Glutamatergic neuron (in vitro differentiated cells): ENCODE measurements at regions not wholly inside any gene's neighbourhood (a gene's known extent, or its start where the extent isn't known, plus 50 kb on each side); places are given as distances from the start of the nearest gene placed in this dataset.
A peak's percentile ranks its signal among the peaks of the same experiment; 100 is the strongest.

Experiments
- DNase-seq: peaks from one replicate; pipeline ENCODE4 v3.0.0; 2022
- H3K27ac Mint-ChIP-seq: one replicate; pipeline ENCODE4 v1.8.0; 2020; ENCODE audit warnings: mild to moderate bottlenecking, mixed read lengths, inconsistent platforms; ENCODE audit not compliant: unreplicated experiment
- H3K27me3 Mint-ChIP-seq: one replicate; pipeline ENCODE4 v1.8.0; 2020; ENCODE audit warnings: mild to moderate bottlenecking, moderate library complexity, mixed read lengths, inconsistent platforms; ENCODE audit not compliant: unreplicated experiment
- H3K36me3 Mint-ChIP-seq: one replicate; pipeline ENCODE4 v1.8.0; 2020; ENCODE audit warnings: mild to moderate bottlenecking, mixed read lengths, inconsistent platforms; ENCODE audit not compliant: unreplicated experiment
- H3K4me1 Mint-ChIP-seq: one replicate; pipeline ENCODE4 v1.8.0; 2020; ENCODE audit warnings: mild to moderate bottlenecking, low read depth, mixed read lengths, inconsistent platforms; ENCODE audit not compliant: unreplicated experiment
- H3K4me3 Mint-ChIP-seq: one replicate; pipeline ENCODE4 v1.8.0; 2020; ENCODE audit warnings: mild to moderate bottlenecking, mixed read lengths, inconsistent platforms; ENCODE audit not compliant: unreplicated experiment
- H3K9me3 Mint-ChIP-seq: one replicate; pipeline ENCODE4 v1.8.0; 2020; ENCODE audit warnings: mild to moderate bottlenecking, moderate library complexity, mixed read lengths, inconsistent platforms; ENCODE audit not compliant: unreplicated experiment
- TF ChIP-seq, protein P1 (sequence below): fragments of 200-600 bp; sonication (generic); IDR thresholded peaks from one replicate; pipeline ENCODE4 v1.5.0; 2021; ENCODE audit not compliant: partially characterized antibody, unreplicated experiment

DNA sequence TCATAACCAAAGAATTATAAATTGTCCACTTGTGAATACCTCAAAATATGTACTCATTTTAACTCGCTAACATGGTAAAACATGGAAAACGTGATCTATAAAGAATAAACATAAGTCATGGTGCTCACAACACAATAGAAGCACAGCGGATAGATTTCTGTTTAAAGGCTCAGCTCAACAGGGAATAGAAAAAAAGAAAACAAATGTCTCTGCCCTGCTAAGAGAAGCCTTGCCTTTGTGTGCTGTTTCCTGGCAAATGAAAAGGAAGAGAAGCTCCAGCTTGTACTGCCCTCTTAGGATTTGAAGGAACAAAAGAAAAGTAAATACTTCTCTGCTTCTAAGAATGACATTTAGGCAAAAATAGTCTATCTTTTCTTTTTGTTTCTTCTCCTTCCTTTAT, 121.0 kb upstream of the KRR1 start:
- H3K36me3 Mint-ChIP-seq = no peaks in the 10 kb centered on the region
- H3K4me1 Mint-ChIP-seq = peaks cover 9% of the 10 kb centered on the region
- TF ChIP-seq, protein P1, sequence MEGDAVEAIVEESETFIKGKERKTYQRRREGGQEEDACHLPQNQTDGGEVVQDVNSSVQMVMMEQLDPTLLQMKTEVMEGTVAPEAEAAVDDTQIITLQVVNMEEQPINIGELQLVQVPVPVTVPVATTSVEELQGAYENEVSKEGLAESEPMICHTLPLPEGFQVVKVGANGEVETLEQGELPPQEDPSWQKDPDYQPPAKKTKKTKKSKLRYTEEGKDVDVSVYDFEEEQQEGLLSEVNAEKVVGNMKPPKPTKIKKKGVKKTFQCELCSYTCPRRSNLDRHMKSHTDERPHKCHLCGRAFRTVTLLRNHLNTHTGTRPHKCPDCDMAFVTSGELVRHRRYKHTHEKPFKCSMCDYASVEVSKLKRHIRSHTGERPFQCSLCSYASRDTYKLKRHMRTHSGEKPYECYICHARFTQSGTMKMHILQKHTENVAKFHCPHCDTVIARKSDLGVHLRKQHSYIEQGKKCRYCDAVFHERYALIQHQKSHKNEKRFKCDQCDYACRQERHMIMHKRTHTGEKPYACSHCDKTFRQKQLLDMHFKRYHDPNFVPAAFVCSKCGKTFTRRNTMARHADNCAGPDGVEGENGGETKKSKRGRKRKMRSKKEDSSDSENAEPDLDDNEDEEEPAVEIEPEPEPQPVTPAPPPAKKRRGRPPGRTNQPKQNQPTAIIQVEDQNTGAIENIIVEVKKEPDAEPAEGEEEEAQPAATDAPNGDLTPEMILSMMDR = no peak
- H3K27me3 Mint-ChIP-seq = peaks cover 2% of the 10 kb centered on the region
- H3K27ac Mint-ChIP-seq = peak overlapping the region; percentile 73
- no peak for DNase-seq
- peaks cover 3% of the 10 kb centered on the region for H3K9me3 Mint-ChIP-seq
- no peak overlapping the region for H3K4me3 Mint-ChIP-seq

DNA sequence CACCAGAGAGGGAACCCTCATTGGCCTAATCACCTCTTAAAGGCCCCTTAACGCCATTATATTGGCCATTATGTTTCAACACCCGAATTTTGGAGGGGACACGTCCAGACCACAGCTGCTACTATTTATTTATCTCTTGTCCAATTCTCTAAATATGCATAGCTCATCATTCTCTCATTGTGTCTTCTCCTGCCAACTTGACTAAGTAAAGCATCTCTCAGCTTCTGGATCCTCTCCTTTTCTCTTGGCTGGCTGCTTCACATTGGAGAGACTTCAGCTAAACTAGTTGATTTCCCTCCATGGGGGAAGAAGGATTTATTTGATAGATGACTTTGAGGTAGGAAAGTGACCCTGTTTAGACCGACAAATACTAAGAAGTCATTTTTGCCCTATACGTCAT, 120.4 kb upstream of the KRR1 start:
- H3K4me1 Mint-ChIP-seq = peaks cover 9% of the 10 kb centered on the region
- no peak for DNase-seq
- peaks cover 2% of the 10 kb centered on the region for H3K27me3 Mint-ChIP-seq
- TF ChIP-seq, protein P1 = no peak
- no peaks in the 10 kb centered on the region for H3K36me3 Mint-ChIP-seq
- no peak overlapping the region for H3K4me3 Mint-ChIP-seq
- H3K9me3 Mint-ChIP-seq = peaks cover 3% of the 10 kb centered on the region
- H3K27ac Mint-ChIP-seq = peak overlapping the region; percentile 57

DNA sequence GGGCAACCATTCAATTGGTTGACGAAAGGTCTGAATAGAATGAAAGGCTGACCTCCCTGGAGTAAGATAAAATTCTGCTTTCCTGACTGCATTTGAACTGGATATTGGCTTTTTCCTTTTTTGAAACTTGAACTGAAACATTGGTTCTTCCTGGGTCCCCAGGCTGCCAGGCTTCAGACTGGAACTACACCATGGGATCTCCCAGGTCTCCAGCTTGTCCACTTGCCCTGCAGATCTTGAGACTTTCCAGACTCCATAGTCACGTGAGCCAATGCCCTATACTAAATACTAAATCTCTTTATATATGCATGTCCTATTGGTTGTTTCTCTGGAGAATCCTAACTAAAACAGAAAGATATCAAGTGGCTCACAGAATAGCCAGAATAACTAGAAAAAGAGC, 118.7 kb upstream of the KRR1 start:
- Mint-ChIP-seq H3K4me3 (no peak overlapping the region), H3K27ac (no peak overlapping the region), H3K27me3 (peaks cover 2% of the 10 kb centered on the region), H3K4me1 (peaks cover 9% of the 10 kb centered on the region), H3K36me3 (no peaks in the 10 kb centered on the region), H3K9me3 (peaks cover 3% of the 10 kb centered on the region)
- no peak for DNase-seq
- TF ChIP-seq, protein P1 = no peak

DNA sequence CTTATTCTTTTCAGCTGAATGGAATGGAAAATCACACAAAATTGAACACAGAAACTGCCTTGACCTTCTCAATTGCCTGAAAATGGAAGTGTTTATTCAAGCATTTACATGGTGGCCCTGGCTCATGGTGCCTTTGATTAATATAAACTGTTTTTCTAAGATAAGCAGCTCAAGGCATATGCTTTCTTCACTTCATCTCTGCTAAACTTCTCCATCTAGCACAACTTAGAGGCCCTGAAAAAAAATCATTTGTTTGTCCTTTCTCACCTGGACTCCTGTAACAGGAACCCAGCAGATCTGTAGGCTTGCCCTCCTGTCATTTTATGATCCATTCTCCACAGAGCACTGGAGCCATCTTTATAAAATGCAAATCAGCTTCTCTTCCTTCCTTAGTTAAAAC, 117.5 kb upstream of the KRR1 start:
- Mint-ChIP-seq H3K36me3 (no peaks in the 10 kb centered on the region), H3K27ac (no peak overlapping the region), H3K4me1 (peaks cover 3% of the 10 kb centered on the region), H3K9me3 (no peaks in the 10 kb centered on the region), H3K4me3 (no peak overlapping the region), H3K27me3 (peaks cover 5% of the 10 kb centered on the region)
- TF ChIP-seq, protein P1 = no peak
- DNase-seq = no peak

DNA sequence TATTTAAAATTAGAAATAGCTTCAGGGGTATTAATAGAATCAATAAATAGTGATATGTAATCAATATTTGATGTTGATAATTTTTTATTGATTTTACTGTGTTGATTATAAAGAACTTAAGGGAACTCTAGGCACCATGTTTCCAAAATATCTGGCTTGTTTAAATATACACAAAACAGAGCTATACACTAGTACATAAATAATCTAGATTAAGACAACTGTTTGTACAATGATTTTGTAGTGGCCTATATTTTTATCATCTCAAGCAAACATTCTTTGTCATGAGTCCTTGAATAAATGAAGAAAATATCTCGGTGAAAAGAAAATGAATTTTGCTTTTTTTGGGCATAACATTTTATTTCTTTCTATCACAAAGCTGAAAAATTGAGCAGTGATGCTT, 117.1 kb upstream of the KRR1 start:
- H3K36me3 Mint-ChIP-seq = no peaks in the 10 kb centered on the region
- no peak overlapping the region for H3K4me3 Mint-ChIP-seq
- H3K4me1 Mint-ChIP-seq = peaks cover 5% of the 10 kb centered on the region
- no peak overlapping the region for H3K27ac Mint-ChIP-seq
- DNase-seq = no peak
- H3K9me3 Mint-ChIP-seq = no peaks in the 10 kb centered on the region
- H3K27me3 Mint-ChIP-seq = peaks cover 5% of the 10 kb centered on the region
- TF ChIP-seq, protein P1 = no peak
